GM23338 (cell line): ENCODE measurements at regions not wholly inside any gene's neighbourhood (a gene's known extent, or its start where the extent isn't known, plus 50 kb on each side); places are given as distances from the start of the nearest gene placed in this dataset.

ENCODE experiments used
- ATAC-seq: fragments of 200-7000 bp; cut with Tn5 transposase; 3 replicates; pipeline ENCODE4 v1.9.1; 2020
- DNase-seq: peaks from one replicate; pipeline ENCODE4 v3.0.0-alpha.2; 2015; ENCODE audit warnings: low spot score
- H2AFZ ChIP-seq: fragments of 200-600 bp; sonication (generic); 2 replicates; pipeline ENCODE4 v1.8.0; 2016; ENCODE audit warnings: antibody characterized with exemption, mild to moderate bottlenecking, moderate library complexity
- H3F3A ChIP-seq: fragments of 200-600 bp; sonication (generic); replicated peaks from 2 replicates; pipeline ENCODE4 v1.8.0; 2017; ENCODE audit warnings: antibody characterized with exemption, mixed run types, low read depth
- H3K27ac ChIP-seq: fragments of 200-600 bp; sonication (generic); 2 replicates; pipeline ENCODE4 v1.6.1; 2016; ENCODE audit warnings: low read depth
- H3K27me3 ChIP-seq: fragments of 200-600 bp; sonication (generic); 2 replicates; pipeline ENCODE4 v1.8.0; 2016; ENCODE audit warnings: mild to moderate bottlenecking, mixed run types, moderate library complexity; ENCODE audit not compliant: insufficient read depth
- H3K36me3 ChIP-seq: fragments of 200-600 bp; sonication (generic); 2 replicates; pipeline ENCODE4 v1.8.0; 2016; ENCODE audit warnings: mild to moderate bottlenecking; ENCODE audit not compliant: insufficient read depth
- H3K4me1 ChIP-seq: fragments of 200-600 bp; sonication (generic); 2 replicates; pipeline ENCODE4 v1.8.0; 2016; ENCODE audit warnings: mild to moderate bottlenecking, moderate library complexity; ENCODE audit not compliant: insufficient read depth
- H3K4me2 ChIP-seq: fragments of 200-600 bp; sonication (generic); 2 replicates; pipeline ENCODE4 v1.7.1; 2017; ENCODE audit warnings: mixed run types
- H3K4me3 ChIP-seq: fragments of 200-600 bp; sonication (generic); 2 replicates; pipeline ENCODE4 v1.6.1; 2016; ENCODE audit warnings: mixed run types
- H3K79me2 ChIP-seq: fragments of 200-600 bp; sonication (generic); replicated peaks from 2 replicates; pipeline ENCODE4 v1.8.0; 2017; ENCODE audit warnings: mild to moderate bottlenecking; ENCODE audit not compliant: insufficient read depth
- H3K9me2 ChIP-seq: fragments of 200-600 bp; sonication (generic); 2 replicates; pipeline ENCODE4 v1.8.0; 2017; ENCODE audit not compliant: insufficient read depth
- H4K20me1 ChIP-seq: fragments of 200-600 bp; sonication (generic); replicated peaks from 2 replicates; pipeline ENCODE4 v1.8.0; 2017; ENCODE audit warnings: mild to moderate bottlenecking; ENCODE audit not compliant: insufficient read depth
- H3K27ac Mint-ChIP-seq: 2 replicates; pipeline ENCODE4 v1.8.0; 2020; ENCODE audit warnings: inconsistent platforms, mild to moderate bottlenecking, moderate library complexity, mixed read lengths
- H3K27me3 Mint-ChIP-seq: 3 replicates; pipeline ENCODE4 v1.8.0; 2022; ENCODE audit warnings: low read depth, mild to moderate bottlenecking, moderate library complexity, mixed read lengths, inconsistent platforms; ENCODE audit not compliant: insufficient read depth, poor library complexity
- H3K36me3 Mint-ChIP-seq: 3 replicates; pipeline ENCODE4 v1.8.0; 2021; ENCODE audit warnings: low read depth, mild to moderate bottlenecking, inconsistent platforms, moderate library complexity, mixed read lengths
- H3K4me1 Mint-ChIP-seq: 3 replicates; pipeline ENCODE4 v1.8.0; 2020; ENCODE audit warnings: mild to moderate bottlenecking, inconsistent platforms, mixed read lengths
- H3K4me3 Mint-ChIP-seq: 3 replicates; pipeline ENCODE4 v1.8.0; 2021; ENCODE audit warnings: moderate library complexity, mild to moderate bottlenecking, inconsistent platforms, mixed read lengths
- H3K9me3 Mint-ChIP-seq: 3 replicates; pipeline ENCODE4 v1.8.0; 2020; ENCODE audit warnings: moderate library complexity, mild to moderate bottlenecking, inconsistent platforms, mixed read lengths
- CREB1 ChIP-seq: fragments of 250-450 bp; sonication (Bioruptor Pico); IDR thresholded peaks from 2 replicates; pipeline ENCODE4 v1.5.0; 2020; ENCODE audit warnings: low read depth, mild to moderate bottlenecking, moderate library complexity
- EZH2 ChIP-seq: fragments of 200-600 bp; sonication (generic); IDR thresholded peaks from one replicate; pipeline ENCODE4 v1.8.0; 2017; ENCODE audit warnings: antibody characterized with exemption, mild to moderate bottlenecking, low read depth; ENCODE audit not compliant: unreplicated experiment
- EZH2phosphoT487 ChIP-seq: fragments of 200-600 bp; sonication (generic); IDR thresholded peaks from one replicate; pipeline ENCODE4 v1.8.1; 2018; ENCODE audit warnings: antibody characterized with exemption; ENCODE audit not compliant: unreplicated experiment
- JUNB ChIP-seq: IDR thresholded peaks from one replicate; pipeline ENCODE4 v1.6.1; 2016; ENCODE audit warnings: antibody characterized with exemption; ENCODE audit not compliant: unreplicated experiment
- NANOG ChIP-seq: IDR thresholded peaks from 2 replicates; pipeline ENCODE4 v1.6.1; 2016; ENCODE audit warnings: antibody characterized with exemption, borderline replicate concordance
- POLR2AphosphoS5 ChIP-seq: IDR thresholded peaks from 2 replicates; pipeline ENCODE4 v1.6.1; 2016; ENCODE audit warnings: antibody characterized with exemption, low read depth
- ZNF114 ChIP-seq: fragments of 250-450 bp; sonication (Bioruptor Pico); IDR thresholded peaks from 2 replicates; pipeline ENCODE4 v1.5.0; 2020; ENCODE audit warnings: mild to moderate bottlenecking, moderate library complexity
- ZNF331 ChIP-seq: fragments of 250-450 bp; sonication (Bioruptor Pico); IDR thresholded peaks from 2 replicates; pipeline ENCODE4 v1.5.0; 2020; ENCODE audit warnings: low read depth, mild to moderate bottlenecking, moderate library complexity
- TF ChIP-seq, protein P1 (sequence below): IDR thresholded peaks from one replicate; pipeline ENCODE4 v1.6.1; 2018; ENCODE audit warnings: antibody characterized with exemption; ENCODE audit not compliant: unreplicated experiment
- TF ChIP-seq, protein P2 (sequence below), 2 experiments: fragments of 200-600 bp in 1 of 2; sonication (generic) in 1 of 2; conservative IDR thresholded peaks; 2 replicates each; pipeline versions ENCODE4 v1.5.1 to v1.6.1; 2016 to 2017; ENCODE audit warnings: antibody characterized with exemption in 2 of 2, low read depth in 2 of 2, mild to moderate bottlenecking in 2 of 2, moderate library complexity in 1 of 2
- TF ChIP-seq, protein P3 (sequence below): fragments of 250-450 bp; sonication (Bioruptor Pico); IDR thresholded peaks from 2 replicates; pipeline ENCODE4 v1.5.0; 2020; ENCODE audit warnings: mild to moderate bottlenecking, moderate library complexity
- TF ChIP-seq, protein P4 (sequence below): IDR thresholded peaks from 2 replicates; pipeline ENCODE4 v1.6.1; 2016; ENCODE audit warnings: antibody characterized with exemption

DNA sequence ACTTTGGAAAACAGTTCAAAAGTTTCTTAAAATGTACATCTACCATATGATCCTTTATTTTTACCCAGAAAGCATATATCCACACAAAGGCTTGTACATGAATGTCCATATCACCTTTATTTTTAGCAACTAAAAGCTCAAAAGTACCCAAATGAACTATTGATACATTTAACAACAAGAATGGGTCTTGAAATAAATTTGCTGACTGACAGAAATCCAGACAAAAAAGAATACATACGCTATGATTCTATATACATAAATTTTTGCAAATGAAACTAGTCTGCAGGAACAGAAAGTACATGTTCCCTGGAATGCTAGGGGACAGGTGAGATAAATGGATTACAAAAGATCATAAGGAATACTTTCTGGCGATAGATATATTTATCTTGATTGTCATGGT is 96.3 kb upstream of the KYNU start (continued):
- TF ChIP-seq, protein P1, sequence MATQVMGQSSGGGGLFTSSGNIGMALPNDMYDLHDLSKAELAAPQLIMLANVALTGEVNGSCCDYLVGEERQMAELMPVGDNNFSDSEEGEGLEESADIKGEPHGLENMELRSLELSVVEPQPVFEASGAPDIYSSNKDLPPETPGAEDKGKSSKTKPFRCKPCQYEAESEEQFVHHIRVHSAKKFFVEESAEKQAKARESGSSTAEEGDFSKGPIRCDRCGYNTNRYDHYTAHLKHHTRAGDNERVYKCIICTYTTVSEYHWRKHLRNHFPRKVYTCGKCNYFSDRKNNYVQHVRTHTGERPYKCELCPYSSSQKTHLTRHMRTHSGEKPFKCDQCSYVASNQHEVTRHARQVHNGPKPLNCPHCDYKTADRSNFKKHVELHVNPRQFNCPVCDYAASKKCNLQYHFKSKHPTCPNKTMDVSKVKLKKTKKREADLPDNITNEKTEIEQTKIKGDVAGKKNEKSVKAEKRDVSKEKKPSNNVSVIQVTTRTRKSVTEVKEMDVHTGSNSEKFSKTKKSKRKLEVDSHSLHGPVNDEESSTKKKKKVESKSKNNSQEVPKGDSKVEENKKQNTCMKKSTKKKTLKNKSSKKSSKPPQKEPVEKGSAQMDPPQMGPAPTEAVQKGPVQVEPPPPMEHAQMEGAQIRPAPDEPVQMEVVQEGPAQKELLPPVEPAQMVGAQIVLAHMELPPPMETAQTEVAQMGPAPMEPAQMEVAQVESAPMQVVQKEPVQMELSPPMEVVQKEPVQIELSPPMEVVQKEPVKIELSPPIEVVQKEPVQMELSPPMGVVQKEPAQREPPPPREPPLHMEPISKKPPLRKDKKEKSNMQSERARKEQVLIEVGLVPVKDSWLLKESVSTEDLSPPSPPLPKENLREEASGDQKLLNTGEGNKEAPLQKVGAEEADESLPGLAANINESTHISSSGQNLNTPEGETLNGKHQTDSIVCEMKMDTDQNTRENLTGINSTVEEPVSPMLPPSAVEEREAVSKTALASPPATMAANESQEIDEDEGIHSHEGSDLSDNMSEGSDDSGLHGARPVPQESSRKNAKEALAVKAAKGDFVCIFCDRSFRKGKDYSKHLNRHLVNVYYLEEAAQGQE: no peak
- TF ChIP-seq NANOG: no peak
- no peak for TF ChIP-seq JUNB
- no peak for TF ChIP-seq POLR2AphosphoS5
- TF ChIP-seq CREB1 (CRISPR knock-in tag): no peak
- TF ChIP-seq, protein P2, sequence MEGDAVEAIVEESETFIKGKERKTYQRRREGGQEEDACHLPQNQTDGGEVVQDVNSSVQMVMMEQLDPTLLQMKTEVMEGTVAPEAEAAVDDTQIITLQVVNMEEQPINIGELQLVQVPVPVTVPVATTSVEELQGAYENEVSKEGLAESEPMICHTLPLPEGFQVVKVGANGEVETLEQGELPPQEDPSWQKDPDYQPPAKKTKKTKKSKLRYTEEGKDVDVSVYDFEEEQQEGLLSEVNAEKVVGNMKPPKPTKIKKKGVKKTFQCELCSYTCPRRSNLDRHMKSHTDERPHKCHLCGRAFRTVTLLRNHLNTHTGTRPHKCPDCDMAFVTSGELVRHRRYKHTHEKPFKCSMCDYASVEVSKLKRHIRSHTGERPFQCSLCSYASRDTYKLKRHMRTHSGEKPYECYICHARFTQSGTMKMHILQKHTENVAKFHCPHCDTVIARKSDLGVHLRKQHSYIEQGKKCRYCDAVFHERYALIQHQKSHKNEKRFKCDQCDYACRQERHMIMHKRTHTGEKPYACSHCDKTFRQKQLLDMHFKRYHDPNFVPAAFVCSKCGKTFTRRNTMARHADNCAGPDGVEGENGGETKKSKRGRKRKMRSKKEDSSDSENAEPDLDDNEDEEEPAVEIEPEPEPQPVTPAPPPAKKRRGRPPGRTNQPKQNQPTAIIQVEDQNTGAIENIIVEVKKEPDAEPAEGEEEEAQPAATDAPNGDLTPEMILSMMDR (conservative IDR thresholded peaks at IDR 0.05; ENCODE audit: low read depth in 2 of 2): no peak
- no peak for TF ChIP-seq ZNF114 (CRISPR knock-in tag)

DNA sequence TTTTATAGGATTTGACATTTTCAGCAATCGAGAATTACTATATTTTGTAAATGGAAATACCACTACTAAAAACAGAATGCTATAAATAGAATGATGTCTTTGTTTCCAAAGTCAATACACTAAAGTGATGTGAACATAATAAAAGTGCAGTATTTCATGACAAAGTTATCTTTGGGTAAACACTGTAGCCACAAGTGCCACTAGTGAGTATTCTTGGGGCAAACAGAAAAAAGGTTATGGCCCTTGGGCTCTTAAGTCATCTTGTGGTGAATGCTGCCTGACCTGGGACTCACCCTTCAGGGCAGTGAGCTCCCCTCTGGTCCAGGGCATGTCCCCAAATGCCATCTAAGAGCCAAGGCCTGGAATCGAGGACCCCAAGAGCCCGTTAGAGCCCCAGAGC is 99.2 kb upstream of the KYNU start:
- no peak for ATAC-seq

More for the DNA sequence above, 99.2 kb upstream of the KYNU start:
- H3K27me3 Mint-ChIP-seq: no peaks in the 10 kb centered on the region
- Histone ChIP-seq H3K79me2 (no peaks in the 10 kb centered on the region), H3K4me1 (no peaks in the 10 kb centered on the region), H3K4me3 (no peak overlapping the region), H3K36me3 (no peaks in the 10 kb centered on the region), H4K20me1 (no peaks in the 10 kb centered on the region), H3K4me2 (no peak overlapping the region), H3K9me2 (peaks cover 8% of the 10 kb centered on the region), H2AFZ (no peak overlapping the region), H3K27me3 (no peaks in the 10 kb centered on the region), H3F3A (no peaks in the 10 kb centered on the region), H3K27ac (no peak overlapping the region)
- H3K9me3 Mint-ChIP-seq: no peaks in the 10 kb centered on the region; the same call in 2 of the 3 replicates
- no peaks in the 10 kb centered on the region for H3K4me1 Mint-ChIP-seq
- H3K36me3 Mint-ChIP-seq: no peaks in the 10 kb centered on the region; the same call in 2 of the 3 replicates
- DNase-seq: no peak
- H3K4me3 Mint-ChIP-seq: no peak overlapping the region
- no peak for TF ChIP-seq JUNB
- TF ChIP-seq, protein P3, sequence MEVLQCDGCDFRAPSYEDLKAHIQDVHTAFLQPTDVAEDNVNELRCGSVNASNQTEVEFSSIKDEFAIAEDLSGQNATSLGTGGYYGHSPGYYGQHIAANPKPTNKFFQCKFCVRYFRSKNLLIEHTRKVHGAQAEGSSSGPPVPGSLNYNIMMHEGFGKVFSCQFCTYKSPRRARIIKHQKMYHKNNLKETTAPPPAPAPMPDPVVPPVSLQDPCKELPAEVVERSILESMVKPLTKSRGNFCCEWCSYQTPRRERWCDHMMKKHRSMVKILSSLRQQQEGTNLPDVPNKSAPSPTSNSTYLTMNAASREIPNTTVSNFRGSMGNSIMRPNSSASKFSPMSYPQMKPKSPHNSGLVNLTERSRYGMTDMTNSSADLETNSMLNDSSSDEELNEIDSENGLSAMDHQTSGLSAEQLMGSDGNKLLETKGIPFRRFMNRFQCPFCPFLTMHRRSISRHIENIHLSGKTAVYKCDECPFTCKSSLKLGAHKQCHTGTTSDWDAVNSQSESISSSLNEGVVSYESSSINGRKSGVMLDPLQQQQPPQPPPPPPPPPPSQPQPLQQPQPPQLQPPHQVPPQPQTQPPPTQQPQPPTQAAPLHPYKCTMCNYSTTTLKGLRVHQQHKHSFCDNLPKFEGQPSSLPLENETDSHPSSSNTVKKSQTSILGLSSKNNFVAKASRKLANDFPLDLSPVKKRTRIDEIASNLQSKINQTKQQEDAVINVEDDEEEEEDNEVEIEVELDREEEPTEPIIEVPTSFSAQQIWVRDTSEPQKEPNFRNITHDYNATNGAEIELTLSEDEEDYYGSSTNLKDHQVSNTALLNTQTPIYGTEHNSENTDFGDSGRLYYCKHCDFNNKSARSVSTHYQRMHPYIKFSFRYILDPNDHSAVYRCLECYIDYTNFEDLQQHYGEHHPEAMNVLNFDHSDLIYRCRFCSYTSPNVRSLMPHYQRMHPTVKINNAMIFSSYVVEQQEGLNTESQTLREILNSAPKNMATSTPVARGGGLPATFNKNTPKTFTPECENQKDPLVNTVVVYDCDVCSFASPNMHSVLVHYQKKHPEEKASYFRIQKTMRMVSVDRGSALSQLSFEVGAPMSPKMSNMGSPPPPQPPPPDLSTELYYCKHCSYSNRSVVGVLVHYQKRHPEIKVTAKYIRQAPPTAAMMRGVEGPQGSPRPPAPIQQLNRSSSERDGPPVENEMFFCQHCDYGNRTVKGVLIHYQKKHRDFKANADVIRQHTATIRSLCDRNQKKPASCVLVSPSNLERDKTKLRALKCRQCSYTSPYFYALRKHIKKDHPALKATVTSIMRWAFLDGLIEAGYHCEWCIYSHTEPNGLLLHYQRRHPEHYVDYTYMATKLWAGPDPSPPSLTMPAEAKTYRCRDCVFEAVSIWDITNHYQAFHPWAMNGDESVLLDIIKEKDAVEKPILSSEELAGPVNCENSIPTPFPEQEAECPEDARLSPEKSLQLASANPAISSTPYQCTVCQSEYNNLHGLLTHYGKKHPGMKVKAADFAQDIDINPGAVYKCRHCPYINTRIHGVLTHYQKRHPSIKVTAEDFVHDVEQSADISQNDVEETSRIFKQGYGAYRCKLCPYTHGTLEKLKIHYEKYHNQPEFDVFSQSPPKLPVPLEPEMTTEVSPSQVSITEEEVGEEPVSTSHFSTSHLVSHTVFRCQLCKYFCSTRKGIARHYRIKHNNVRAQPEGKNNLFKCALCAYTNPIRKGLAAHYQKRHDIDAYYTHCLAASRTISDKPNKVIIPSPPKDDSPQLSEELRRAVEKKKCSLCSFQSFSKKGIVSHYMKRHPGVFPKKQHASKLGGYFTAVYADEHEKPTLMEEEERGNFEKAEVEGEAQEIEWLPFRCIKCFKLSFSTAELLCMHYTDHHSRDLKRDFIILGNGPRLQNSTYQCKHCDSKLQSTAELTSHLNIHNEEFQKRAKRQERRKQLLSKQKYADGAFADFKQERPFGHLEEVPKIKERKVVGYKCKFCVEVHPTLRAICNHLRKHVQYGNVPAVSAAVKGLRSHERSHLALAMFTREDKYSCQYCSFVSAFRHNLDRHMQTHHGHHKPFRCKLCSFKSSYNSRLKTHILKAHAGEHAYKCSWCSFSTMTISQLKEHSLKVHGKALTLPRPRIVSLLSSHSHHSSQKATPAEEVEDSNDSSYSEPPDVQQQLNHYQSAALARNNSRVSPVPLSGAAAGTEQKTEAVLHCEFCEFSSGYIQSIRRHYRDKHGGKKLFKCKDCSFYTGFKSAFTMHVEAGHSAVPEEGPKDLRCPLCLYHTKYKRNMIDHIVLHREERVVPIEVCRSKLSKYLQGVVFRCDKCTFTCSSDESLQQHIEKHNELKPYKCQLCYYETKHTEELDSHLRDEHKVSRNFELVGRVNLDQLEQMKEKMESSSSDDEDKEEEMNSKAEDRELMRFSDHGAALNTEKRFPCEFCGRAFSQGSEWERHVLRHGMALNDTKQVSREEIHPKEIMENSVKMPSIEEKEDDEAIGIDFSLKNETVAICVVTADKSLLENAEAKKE: no peak
- TF ChIP-seq ZNF331 (CRISPR knock-in tag): no peak
- no peak for TF ChIP-seq EZH2
- no peak for TF ChIP-seq ZNF114 (CRISPR knock-in tag)
- TF ChIP-seq, protein P4, sequence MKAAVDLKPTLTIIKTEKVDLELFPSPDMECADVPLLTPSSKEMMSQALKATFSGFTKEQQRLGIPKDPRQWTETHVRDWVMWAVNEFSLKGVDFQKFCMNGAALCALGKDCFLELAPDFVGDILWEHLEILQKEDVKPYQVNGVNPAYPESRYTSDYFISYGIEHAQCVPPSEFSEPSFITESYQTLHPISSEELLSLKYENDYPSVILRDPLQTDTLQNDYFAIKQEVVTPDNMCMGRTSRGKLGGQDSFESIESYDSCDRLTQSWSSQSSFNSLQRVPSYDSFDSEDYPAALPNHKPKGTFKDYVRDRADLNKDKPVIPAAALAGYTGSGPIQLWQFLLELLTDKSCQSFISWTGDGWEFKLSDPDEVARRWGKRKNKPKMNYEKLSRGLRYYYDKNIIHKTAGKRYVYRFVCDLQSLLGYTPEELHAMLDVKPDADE: no peak
- no peak for TF ChIP-seq EZH2phosphoT487
- no peak overlapping the region for H3K27ac Mint-ChIP-seq
